ENCODE measurements at regions not wholly inside any gene's neighbourhood (a gene's known extent, or its start where the extent isn't known, plus 50 kb on each side); places are given as distances from the start of the nearest gene placed in this dataset.

GRCh38 chr5:3736926-3737325, 141.3 kb downstream of the IRX1 start:
- DNase-seq, result no peak

GRCh38 chr5:3738919-3739318, 143.3 kb downstream of the IRX1 start:
- DNase-seq, result no peak

GRCh38 chr5:3740546-3741373, 145.1 kb downstream of the IRX1 start:
- no peak for DNase-seq

- no peak for DNase-seq
These were observed 145.7 kb downstream of the IRX1 start for GRCh38 chr5:3741374-3741770.

GRCh38 chr5:3742750-3743149, 147.1 kb downstream of the IRX1 start:
- no peak for DNase-seq

- no peak for DNase-seq
These were observed 156.2 kb downstream of the IRX1 start for GRCh38 chr5:3751846-3752245.

- no peak for DNase-seq
These were observed 182.4 kb downstream of the IRX1 start for GRCh38 chr5:3778000-3778550.

- no peak for DNase-seq
These were observed 183.3 kb downstream of the IRX1 start for GRCh38 chr5:3778945-3779344.

- no peak for DNase-seq
These were observed 184.6 kb downstream of the IRX1 start for GRCh38 chr5:3780278-3780677.

- no peak for DNase-seq
These were observed 185.3 kb downstream of the IRX1 start for GRCh38 chr5:3780907-3781306.

- DNase-seq, result no peak
These were observed 189.2 kb downstream of the IRX1 start for GRCh38 chr5:3784854-3785253.

GRCh38 chr5:3786165-3786564, 190.5 kb downstream of the IRX1 start:
- no peak for DNase-seq

- no peak for DNase-seq
These were observed 191.3 kb downstream of the IRX1 start for GRCh38 chr5:3786891-3787430.

- no peak for DNase-seq
These were observed 192.0 kb downstream of the IRX1 start for GRCh38 chr5:3787604-3788003.

- DNase-seq, result no peak
These were observed 194.0 kb downstream of the IRX1 start for GRCh38 chr5:3789519-3790193.

GRCh38 chr5:3793162-3793561, 197.5 kb downstream of the IRX1 start:
- no peak for DNase-seq

- no peak for DNase-seq
These were observed 199.0 kb downstream of the IRX1 start for GRCh38 chr5:3794611-3795010.

- no peak for DNase-seq
These were observed 201.1 kb downstream of the IRX1 start for GRCh38 chr5:3796736-3797135.

- no peak for DNase-seq
These were observed 206.3 kb downstream of the IRX1 start for GRCh38 chr5:3801967-3802366.

GRCh38 chr5:3809455-3809854, 213.8 kb downstream of the IRX1 start:
- DNase-seq, result no peak

GRCh38 chr5:3811116-3811515, 215.5 kb downstream of the IRX1 start:
- DNase-seq, result no peak

- DNase-seq, result no peak
These were observed 223.0 kb downstream of the IRX1 start for GRCh38 chr5:3818624-3819023.

GRCh38 chr5:3825531-3826451, 230.2 kb downstream of the IRX1 start:
- DNase-seq, result no peak

Data from SHP77 (cell line).